IMR-90 (cell line): ENCODE measurements at regions not wholly inside any gene's neighbourhood (a gene's known extent, or its start where the extent isn't known, plus 50 kb on each side); places are given as distances from the start of the nearest gene placed in this dataset.

Source experiments
- ATAC-seq: fragments of 200-7000 bp; cut with Tn5 transposase; 2 replicates; pipeline ENCODE4 v1.9.1; 2020; ENCODE audit warnings: low read depth, mild to moderate bottlenecking, moderate library complexity
- BruUV-seq: library from RNA; stranded (reverse); fragments of 400-500 nt; replicated peaks from 2 replicates; lab custom pipeline; 2021; lab: Mats Ljungman, UMichigan
- CTCF ChIA-PET: fragments of 300-600 bp; formaldehyde crosslinking; extraction: SDS; loops from one replicate; lab custom pipeline; 2021; ENCODE audit warnings: antibody characterized with exemption; lab: Yijun Ruan, JAX
- POLR2A ChIA-PET: fragments of 300-600 bp; sonication (Branson Sonifier 250); formaldehyde crosslinking; loops from one replicate; lab custom pipeline; 2022; ENCODE audit warnings: antibody characterized with exemption; ENCODE audit not compliant: unreplicated experiment; lab: Charles Lee
- DNase-seq: peaks from one replicate; pipeline ENCODE4 v3.0.0; 2013
- H2AFZ ChIP-seq: replicated peaks from 2 replicates; pipeline ENCODE3; 2013; ENCODE audit warnings: low read length, mild to moderate bottlenecking; ENCODE audit not compliant: poor library complexity
- H2AK5ac ChIP-seq: 2 replicates; pipeline ENCODE4 v1.6.1; 2013; ENCODE audit warnings: low read depth, low read length, inconsistent platforms
- H2AK9ac ChIP-seq: replicated peaks from 2 replicates; pipeline ENCODE3; 2013; ENCODE audit warnings: mild to moderate bottlenecking, low read depth, low read length, moderate library complexity; ENCODE audit not compliant: poor library complexity
- H2BK120ac ChIP-seq: 2 replicates; pipeline ENCODE4 v1.6.1; 2013; ENCODE audit warnings: low read depth, low read length, inconsistent platforms
- H2BK15ac ChIP-seq: 3 replicates; pipeline ENCODE4 v1.6.1; 2013; ENCODE audit warnings: low read depth, low read length, inconsistent platforms
- H2BK20ac ChIP-seq: 2 replicates; pipeline ENCODE4 v1.6.1; 2013; ENCODE audit warnings: low read depth, mild to moderate bottlenecking, inconsistent platforms, low read length, moderate library complexity
- H2BK5ac ChIP-seq: 2 replicates; pipeline ENCODE4 v1.6.1; 2013; ENCODE audit warnings: mild to moderate bottlenecking, low read depth, low read length, inconsistent platforms; ENCODE audit not compliant: poor library complexity, severe bottlenecking
- H3K14ac ChIP-seq: replicated peaks from 2 replicates; pipeline ENCODE4 v1.6.1; 2013; ENCODE audit warnings: low read depth, low read length, inconsistent platforms
- H3K18ac ChIP-seq: 2 replicates; pipeline ENCODE4 v1.6.1; 2013; ENCODE audit warnings: low read depth, low read length, control low read depth
- H3K23ac ChIP-seq: 2 replicates; pipeline ENCODE4 v1.6.1; 2013; ENCODE audit warnings: low read depth, low read length, inconsistent platforms
- H3K27ac ChIP-seq: 2 replicates; pipeline ENCODE4 v1.5.1; 2013; ENCODE audit warnings: mild to moderate bottlenecking, control low read depth, low read length; ENCODE audit not compliant: insufficient read depth
- H3K27me3 ChIP-seq: 2 replicates; pipeline ENCODE4 v1.6.1; 2013; ENCODE audit warnings: low read length; ENCODE audit not compliant: control insufficient read depth, insufficient read depth
- H3K36me3 ChIP-seq: 2 replicates; pipeline ENCODE4 v1.6.1; 2013; ENCODE audit warnings: low read length, mixed read lengths; ENCODE audit not compliant: control insufficient read depth, insufficient read depth
- H3K4ac ChIP-seq: 2 replicates; pipeline ENCODE4 v1.6.1; 2013; ENCODE audit warnings: low read depth, low read length, inconsistent platforms
- H3K4me1 ChIP-seq: 2 replicates; pipeline ENCODE4 v1.6.1; 2013; ENCODE audit warnings: low read length, mixed read lengths; ENCODE audit not compliant: control insufficient read depth, insufficient read depth
- H3K4me2 ChIP-seq: 2 replicates; pipeline ENCODE4 v1.6.1; 2013; ENCODE audit warnings: low read depth, mild to moderate bottlenecking, control low read depth, low read length, moderate library complexity
- H3K4me3 ChIP-seq: 2 replicates; pipeline ENCODE4 v1.5.1; 2013; ENCODE audit warnings: low read depth, mild to moderate bottlenecking, control low read depth, low read length, moderate library complexity; ENCODE audit not compliant: insufficient read depth
- H3K56ac ChIP-seq: 2 replicates; pipeline ENCODE4 v1.6.1; 2013; ENCODE audit warnings: low read length, inconsistent platforms; ENCODE audit not compliant: insufficient read depth; ENCODE audit errors: extremely low read depth
- H3K79me1 ChIP-seq, 2 experiments: 2 replicates each; pipeline ENCODE4 v1.6.1; 2013; ENCODE audit warnings: low read length in 2 of 2, inconsistent platforms in 1 of 2, low read depth in 1 of 2
- H3K9ac ChIP-seq: 2 replicates; pipeline ENCODE4 v1.6.1; 2013; ENCODE audit warnings: low read depth, low read length, control low read depth
- H3K9me1 ChIP-seq: 2 replicates; pipeline ENCODE4 v1.6.1; 2013; ENCODE audit warnings: low read length, inconsistent platforms; ENCODE audit not compliant: insufficient read depth
- H3K9me3 ChIP-seq: 2 replicates; pipeline ENCODE4 v1.6.1; 2013; ENCODE audit warnings: low read length; ENCODE audit not compliant: control insufficient read depth, insufficient read depth
- H4K20me1 ChIP-seq: 2 replicates; pipeline ENCODE4 v1.6.1; 2013; ENCODE audit warnings: low read length, inconsistent platforms; ENCODE audit not compliant: insufficient read depth
- H4K5ac ChIP-seq: 2 replicates; pipeline ENCODE4 v1.6.1; 2013; ENCODE audit warnings: mild to moderate bottlenecking, low read depth, low read length, control low read depth
- H4K8ac ChIP-seq, 2 experiments: 2 replicates each; pipeline ENCODE4 v1.6.1; 2013; ENCODE audit warnings: low read depth in 2 of 2, low read length in 2 of 2, control low read depth in 1 of 2, inconsistent platforms in 1 of 2
- H4K91ac ChIP-seq: 2 replicates; pipeline ENCODE4 v1.6.1; 2013; ENCODE audit warnings: low read depth, low read length, inconsistent platforms; ENCODE audit not compliant: insufficient read depth
- BHLHE40 ChIP-seq: fragments of 150-350 bp; IDR thresholded peaks from 2 replicates; pipeline ENCODE4 v1.6.1; 2016; ENCODE audit warnings: mild to moderate bottlenecking, low read depth, low read length
- CEBPB ChIP-seq: IDR thresholded peaks from 2 replicates; pipeline ENCODE4 v1.6.1; 2012; ENCODE audit warnings: low read depth, low read length, improper control_type of control experiment
- CTCF ChIP-seq: conservative IDR thresholded peaks from 2 replicates; pipeline ENCODE4 v1.5.1; 2012; ENCODE audit warnings: mild to moderate bottlenecking, low read depth, low read length, improper control_type of control experiment
- MXI1 ChIP-seq: IDR thresholded peaks from 2 replicates; pipeline ENCODE4 v1.6.1; 2012; ENCODE audit warnings: low read depth, mild to moderate bottlenecking, low read length, moderate library complexity, borderline replicate concordance
- RCOR1 ChIP-seq: IDR thresholded peaks from 2 replicates; pipeline ENCODE4 v1.6.1; 2012; ENCODE audit warnings: mild to moderate bottlenecking, low read length, improper control_type of control experiment; ENCODE audit not compliant: insufficient replicate concordance
- USF2 ChIP-seq: fragments of 150-350 bp; IDR thresholded peaks from 2 replicates; pipeline ENCODE4 v1.6.1; 2017; ENCODE audit warnings: mild to moderate bottlenecking, antibody characterized with exemption, low read length, low read depth
- WGBS, 2 experiments: methylation state at CpG; one replicate each; pipeline versions ENCODE4 v1.1.5 to v1.1.7; 2013; ENCODE audit warnings: missing lambda C conversion rate in 2 of 2; ENCODE audit not compliant: insufficient read length in 1 of 2; ENCODE audit errors: extremely low coverage in 2 of 2; 5-methylcytosine and 5-hydroxymethylcytosine counted together
- dilution Hi-C: fragments of 300-500 bp; cut with HindIII; formaldehyde crosslinking; loops from one replicate; pipeline ENCODE4 v1.14.3; 2018; ENCODE audit warnings: low sequenced_read_pairs; ENCODE audit not compliant: unreplicated experiment
- in situ Hi-C: fragments of 300-500 bp; cut with MboI; formaldehyde crosslinking; loops from 3 replicates; pipeline ENCODE4 v1.14.3; 2019; ENCODE audit warnings: low sequenced_read_pairs, inconsistent platforms, mixed read lengths
- intact Hi-C: fragments of 100-400 bp; cut with micrococcal nuclease; formaldehyde crosslinking; loops from 2 replicates; pipeline ENCODE4 v1.10.0; 2022

- Histone ChIP-seq H2BK120ac (no peak overlapping the region), H3K27ac (no peak overlapping the region), H4K20me1 (no peaks in the 10 kb centered on the region), H2BK5ac (no peak overlapping the region), H3K79me1 (no peaks in the 10 kb centered on the region), H3K27me3 (no peaks in the 10 kb centered on the region), H3K14ac (no peak overlapping the region), H2AK5ac (no peak overlapping the region), H3K4me3 (no peak overlapping the region), H3K23ac (no peak overlapping the region), H4K8ac (no peak overlapping the region), H2AFZ (no peak overlapping the region), H4K5ac (no peak overlapping the region), H3K9me1 (no peaks in the 10 kb centered on the region), H3K56ac (no peak overlapping the region), H2BK15ac (no peak overlapping the region), H3K4me2 (no peak overlapping the region), H3K18ac (no peak overlapping the region), H3K9me3 (no peaks in the 10 kb centered on the region), H2BK20ac (no peak overlapping the region), H3K4me1 (peaks cover 3% of the 10 kb centered on the region), H3K4ac (no peak overlapping the region), H2AK9ac (no peak overlapping the region), H4K91ac (no peak overlapping the region), H3K9ac (no peak overlapping the region), H3K36me3 (no peaks in the 10 kb centered on the region; the same call in 1 of the 2 replicates)
- peak; percentile 68 for TF ChIP-seq CEBPB
- no peak for TF ChIP-seq RCOR1
- no peak for TF ChIP-seq USF2
- TF ChIP-seq CTCF: no peak
- no peak for TF ChIP-seq MXI1
- TF ChIP-seq BHLHE40: no peak
- ChIA-PET POLR2A (no interaction called here), CTCF (no interaction called here)
- DNase-seq (peak; percentile 37), ATAC-seq (no peak)
- BruUV-seq: no TSS peak
- WGBS, 2 experiments: 20% methylated on average over 1 of the region's 1 CpG; no CpG with 5 or more reads in 1 of the 2 experiments
- intact Hi-C loops: no loop called here
- in situ Hi-C loops: no loop called here
- dilution Hi-C loops: no loop called here
Observed at GRCh38 chr3:64741341-64741740, 53.5 kb upstream of the ADAMTS9 start.
